Testis (tissue), 2 donors: ENCODE measurements at regions not wholly inside any gene's neighbourhood (a gene's known extent, or its start where the extent isn't known, plus 50 kb on each side); places are given as distances from the start of the nearest gene placed in this dataset.

ENCODE experiments used
- CTCF ChIP-seq, 3 experiments: fragments of 450-650 bp in 2 of 3; fragments of 200-600 bp in 1 of 3; sonication (generic) in 1 of 3; IDR thresholded peaks; one replicate each; pipeline ENCODE4 v1.5.1; 2016 to 2019; ENCODE audit warnings: antibody characterized with exemption in 3 of 3, mild to moderate bottlenecking in 2 of 3, moderate library complexity in 1 of 3
- POLR2A ChIP-seq: fragments of 450-650 bp; IDR thresholded peaks from one replicate; pipeline ENCODE4 v1.6.1; 2017; ENCODE audit warnings: antibody characterized with exemption, mild to moderate bottlenecking, moderate library complexity

GRCh38 chr5:35488791-35489190 is 128.9 kb upstream of the SPEF2 start:
- TF ChIP-seq CTCF (IDR thresholded peaks at IDR 0.05) (no peak), POLR2A (no peak)
